ENCODE measurements at regions not wholly inside any gene's neighbourhood (a gene's known extent, or its start where the extent isn't known, plus 50 kb on each side); places are given as distances from the start of the nearest gene placed in this dataset.
A peak's percentile ranks its signal among the peaks of the same experiment; 100 is the strongest.

GRCh38 chr3:127405791-127406190, 117.9 kb upstream of the PRR20G start:
- no peaks in the 10 kb centered on the region for H3K36me3 ChIP-seq
- H3K27ac ChIP-seq: no peak overlapping the region
- H3K9me3 ChIP-seq: no peaks in the 10 kb centered on the region
- DNase-seq: peak; percentile 48
- H3K27me3 ChIP-seq: no peaks in the 10 kb centered on the region
- H3K4me3 ChIP-seq: no peak overlapping the region
- intact Hi-C loops (cut with DNase I): no loop called here
- TF ChIP-seq CTCF (IDR thresholded peaks at IDR 0.05): no peak
- ATAC-seq: no peak
- no peaks in the 10 kb centered on the region for H3K4me1 ChIP-seq

GRCh38 chr3:127405010-127405598, 117.3 kb upstream of the PRR20G start:
- ATAC-seq: peak; percentile 91

DNA sequence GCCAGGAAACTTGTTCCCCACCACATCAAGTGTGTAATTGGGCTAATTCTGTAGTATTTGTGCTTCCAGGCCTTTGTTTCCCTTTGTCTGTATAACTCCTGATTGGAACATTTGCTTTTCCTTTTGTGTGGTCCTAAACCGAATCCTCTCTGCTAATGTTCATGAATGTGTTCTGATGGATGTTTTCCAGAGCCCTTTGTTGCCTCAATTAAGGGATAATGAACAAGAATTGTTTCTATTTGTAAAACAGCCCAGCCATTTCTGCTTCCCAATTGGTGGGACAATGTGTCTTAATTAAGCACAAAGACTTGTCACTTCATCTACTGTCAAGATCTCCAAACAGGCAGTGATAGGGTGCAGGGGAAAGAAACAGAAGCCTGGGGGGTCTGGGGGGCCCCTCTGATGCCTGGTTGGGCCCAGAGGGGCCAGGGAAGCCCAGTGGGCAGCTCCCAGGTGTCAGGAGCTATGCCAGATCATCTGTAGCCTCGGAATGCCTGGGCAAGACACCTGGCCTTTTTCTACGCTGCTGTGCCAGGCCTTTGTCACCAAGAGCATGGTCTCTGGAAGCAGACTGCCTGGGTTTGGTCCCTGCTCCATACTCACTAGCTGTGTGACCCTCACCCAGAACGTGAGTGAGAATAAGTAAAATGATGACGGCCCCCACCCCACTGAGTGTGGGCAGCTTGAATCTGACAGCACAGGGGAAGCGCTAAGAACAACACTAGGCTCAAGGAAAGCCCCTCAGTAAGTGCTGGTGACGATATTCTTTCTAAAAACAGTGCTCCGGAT, 116.6 kb upstream of the PRR20G start:
- Histone ChIP-seq H3K36me3 (no peaks in the 10 kb centered on the region), H3K9me3 (no peaks in the 10 kb centered on the region), H3K4me3 (no peak overlapping the region), H3K27ac (peak overlapping the region; percentile 17), H3K27me3 (no peaks in the 10 kb centered on the region), H3K4me1 (no peaks in the 10 kb centered on the region)
- TF ChIP-seq CTCF (IDR thresholded peaks at IDR 0.05): no peak
- ATAC-seq (no peak), DNase-seq (no peak)
- intact Hi-C loops (cut with DNase I): no loop called here

More at GRCh38 chr3:127405010-127405598, 117.3 kb upstream of the PRR20G start:
- TF ChIP-seq CTCF (IDR thresholded peaks at IDR 0.05): no peak
- DNase-seq: peak; percentile 85
- Histone ChIP-seq H3K9me3 (no peaks in the 10 kb centered on the region), H3K27ac (peak overlapping the region; percentile 17), H3K4me1 (no peaks in the 10 kb centered on the region), H3K36me3 (no peaks in the 10 kb centered on the region), H3K27me3 (no peaks in the 10 kb centered on the region), H3K4me3 (no peak overlapping the region)
- intact Hi-C loops (cut with DNase I): no loop called here

- no peaks in the 10 kb centered on the region for H3K27me3 ChIP-seq
- no peaks in the 10 kb centered on the region for H3K4me1 ChIP-seq
- H3K36me3 ChIP-seq: no peaks in the 10 kb centered on the region
- intact Hi-C loops (cut with DNase I): no loop called here
- no peak overlapping the region for H3K27ac ChIP-seq
- H3K9me3 ChIP-seq: no peaks in the 10 kb centered on the region
- TF ChIP-seq CTCF (IDR thresholded peaks at IDR 0.05): no peak
- DNase-seq (no peak), ATAC-seq (no peak)
- H3K4me3 ChIP-seq: no peak overlapping the region
Observed at GRCh38 chr3:127403795-127404194, 115.9 kb upstream of the PRR20G start.

- intact Hi-C loops (cut with DNase I): no loop called here
- Histone ChIP-seq H3K27me3 (no peaks in the 10 kb centered on the region), H3K36me3 (no peaks in the 10 kb centered on the region), H3K9me3 (no peaks in the 10 kb centered on the region), H3K4me1 (no peaks in the 10 kb centered on the region), H3K27ac (no peak overlapping the region), H3K4me3 (no peak overlapping the region)
- TF ChIP-seq CTCF (IDR thresholded peaks at IDR 0.05): no peak
- ATAC-seq (peak; percentile 71), DNase-seq (no peak)
Observed at GRCh38 chr3:127399154-127399553, 111.3 kb upstream of the PRR20G start.

All from upper lobe of right lung (tissue), 1 donor.